ENCODE measurements at regions not wholly inside any gene's neighbourhood (a gene's known extent, or its start where the extent isn't known, plus 50 kb on each side); places are given as distances from the start of the nearest gene placed in this dataset.

- TF ChIP-seq JUN (CRISPR knock-in tag; IDR thresholded peaks at IDR 0.05): no peak
Measured at GRCh38 chr5:162824360-162824759, 613.0 kb upstream of the CCNG1 start (continued).

DNA sequence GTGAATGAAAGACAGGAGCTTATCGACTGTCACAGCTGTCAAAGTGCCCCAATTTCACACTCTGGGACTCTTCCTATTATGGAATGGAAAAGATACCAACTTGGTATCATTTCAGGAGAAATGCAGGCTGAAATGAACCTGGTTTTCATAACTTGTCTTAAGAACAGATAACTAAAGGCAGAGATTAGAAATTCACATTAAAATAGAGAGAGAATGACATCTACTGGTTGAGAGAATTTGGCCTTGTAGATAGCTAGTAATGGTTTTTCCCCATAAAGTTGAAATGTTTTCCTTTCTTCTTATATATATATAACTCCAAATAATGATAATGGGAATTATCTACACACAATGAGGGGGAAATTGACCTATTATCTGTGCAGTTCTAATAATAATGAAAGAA, 600.2 kb upstream of the CCNG1 start:
- TF ChIP-seq SP1 (CRISPR knock-in tag; conservative IDR thresholded peaks at IDR 0.05): no peak
- no peak for TF ChIP-seq FOXK1 (CRISPR knock-in tag; IDR thresholded peaks at IDR 0.05)
- TF ChIP-seq USF1 (CRISPR knock-in tag; IDR thresholded peaks at IDR 0.05): no peak
- TF ChIP-seq USF2 (CRISPR knock-in tag; IDR thresholded peaks at IDR 0.05): no peak
- TF ChIP-seq CTCF (IDR thresholded peaks at IDR 0.05): no peak
- TF ChIP-seq E2F4 (CRISPR knock-in tag; IDR thresholded peaks at IDR 0.05; ENCODE audit: borderline replicate concordance, low read depth): no peak
- no peak for TF ChIP-seq IRF2 (CRISPR knock-in tag; IDR thresholded peaks at IDR 0.05; ENCODE audit: borderline replicate concordance, low read depth)
- TF ChIP-seq JUN (CRISPR knock-in tag; IDR thresholded peaks at IDR 0.05): no peak
- TF ChIP-seq ZNF263 (CRISPR knock-in tag; IDR thresholded peaks at IDR 0.05; ENCODE audit: low read depth): no peak
- TF ChIP-seq FOXJ3 (CRISPR knock-in tag; IDR thresholded peaks at IDR 0.05; ENCODE audit: borderline replicate concordance): no peak
- no peak for TF ChIP-seq ELF4 (CRISPR knock-in tag; IDR thresholded peaks at IDR 0.05; ENCODE audit: low read depth)
- no peak for TF ChIP-seq NR1H2 (CRISPR knock-in tag; IDR thresholded peaks at IDR 0.05)
- no peak for TF ChIP-seq PRRX2 (CRISPR knock-in tag; IDR thresholded peaks at IDR 0.05)
- no peak for TF ChIP-seq NFATC4 (CRISPR knock-in tag; IDR thresholded peaks at IDR 0.05)
- no peak for TF ChIP-seq MXD4 (CRISPR knock-in tag; IDR thresholded peaks at IDR 0.05; ENCODE audit: borderline replicate concordance)
- no peak for TF ChIP-seq NFYB (CRISPR knock-in tag; conservative IDR thresholded peaks at IDR 0.05; ENCODE audit: low read depth)
- TF ChIP-seq FOXP4 (CRISPR knock-in tag; IDR thresholded peaks at IDR 0.05): no peak
- no peak for TF ChIP-seq CDX4 (CRISPR knock-in tag; IDR thresholded peaks at IDR 0.05; ENCODE audit: borderline replicate concordance)
- Mint-ChIP-seq H3K27me3 (ENCODE audit: low read depth) (no peaks in the 10 kb centered on the region), H3K4me3 (no peak overlapping the region), H3K4me1 (no peaks in the 10 kb centered on the region), H3K36me3 (peaks cover 5% of the 10 kb centered on the region), H3K27ac (no peak overlapping the region), H3K9me3 (peaks cover 36% of the 10 kb centered on the region)
- DNase-seq (ENCODE audit: low spot score) (no peak), ATAC-seq (no peak)
- ChIA-PET CTCF (no interaction called here), POLR2A (no interaction called here)

- H3K4me1 Mint-ChIP-seq: no peaks in the 10 kb centered on the region
- TF ChIP-seq ZNF671 (CRISPR knock-in tag; IDR thresholded peaks at IDR 0.05) (no peak), USF2 (CRISPR knock-in tag; IDR thresholded peaks at IDR 0.05) (no peak), TEAD4 (CRISPR knock-in tag; IDR thresholded peaks at IDR 0.05) (no peak)
- CTCF ChIA-PET: no interaction called here
- DNase-seq (ENCODE audit: low spot score) (no peak), ATAC-seq (no peak)
- no peaks in the 10 kb centered on the region for H3K27me3 Mint-ChIP-seq (ENCODE audit: low read depth)
- no peak overlapping the region for H3K4me3 Mint-ChIP-seq
- H3K27ac Mint-ChIP-seq: no peak overlapping the region
- H3K9me3 Mint-ChIP-seq: peaks cover 33% of the 10 kb centered on the region
- no peaks in the 10 kb centered on the region for H3K36me3 Mint-ChIP-seq
- POLR2A ChIA-PET: no interaction called here
Measured at GRCh38 chr5:162842727-162843126, 594.7 kb upstream of the CCNG1 start.

Measured in WTC11 (cell line).